ENCODE measurements at regions not wholly inside any gene's neighbourhood (a gene's known extent, or its start where the extent isn't known, plus 50 kb on each side); places are given as distances from the start of the nearest gene placed in this dataset.

DNA sequence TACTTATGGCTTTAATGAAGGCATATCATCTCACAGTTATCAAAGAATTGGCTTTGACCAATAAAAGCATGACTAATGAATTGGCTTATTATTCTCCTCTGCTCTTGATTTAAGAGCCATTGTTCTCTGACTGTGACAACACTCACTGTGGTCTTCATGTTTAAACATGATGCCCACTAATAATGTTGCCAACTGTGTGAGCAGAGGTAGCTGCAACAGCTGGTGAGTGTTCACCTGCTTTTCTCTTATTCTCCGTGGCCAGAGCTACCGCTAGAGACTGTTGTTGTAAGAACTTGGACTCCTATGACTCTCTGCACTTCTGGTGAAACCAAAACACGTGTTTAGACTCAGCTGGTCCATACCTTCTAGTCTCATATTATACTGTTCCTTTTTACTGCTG is 335.9 kb downstream of the XPNPEP1 start:
- TF ChIP-seq, protein P1, sequence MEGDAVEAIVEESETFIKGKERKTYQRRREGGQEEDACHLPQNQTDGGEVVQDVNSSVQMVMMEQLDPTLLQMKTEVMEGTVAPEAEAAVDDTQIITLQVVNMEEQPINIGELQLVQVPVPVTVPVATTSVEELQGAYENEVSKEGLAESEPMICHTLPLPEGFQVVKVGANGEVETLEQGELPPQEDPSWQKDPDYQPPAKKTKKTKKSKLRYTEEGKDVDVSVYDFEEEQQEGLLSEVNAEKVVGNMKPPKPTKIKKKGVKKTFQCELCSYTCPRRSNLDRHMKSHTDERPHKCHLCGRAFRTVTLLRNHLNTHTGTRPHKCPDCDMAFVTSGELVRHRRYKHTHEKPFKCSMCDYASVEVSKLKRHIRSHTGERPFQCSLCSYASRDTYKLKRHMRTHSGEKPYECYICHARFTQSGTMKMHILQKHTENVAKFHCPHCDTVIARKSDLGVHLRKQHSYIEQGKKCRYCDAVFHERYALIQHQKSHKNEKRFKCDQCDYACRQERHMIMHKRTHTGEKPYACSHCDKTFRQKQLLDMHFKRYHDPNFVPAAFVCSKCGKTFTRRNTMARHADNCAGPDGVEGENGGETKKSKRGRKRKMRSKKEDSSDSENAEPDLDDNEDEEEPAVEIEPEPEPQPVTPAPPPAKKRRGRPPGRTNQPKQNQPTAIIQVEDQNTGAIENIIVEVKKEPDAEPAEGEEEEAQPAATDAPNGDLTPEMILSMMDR (IDR thresholded peaks at IDR 0.05) = no peak
- TF ChIP-seq POLR2AphosphoS5 (IDR thresholded peaks at IDR 0.05) (no peak), EP300 (IDR thresholded peaks at IDR 0.05) (no peak), POLR2A (IDR thresholded peaks at IDR 0.05; ENCODE audit: low read depth) (no peak)
